GM18499 (cell line): ENCODE measurements at regions not wholly inside any gene's neighbourhood (a gene's known extent, or its start where the extent isn't known, plus 50 kb on each side); places are given as distances from the start of the nearest gene placed in this dataset.

Experiments used
- ATAC-seq: cut with Tn5 transposase; IDR thresholded peaks from one replicate; pipeline ENCODE4 v1.9.1; 2021; ENCODE audit warnings: moderate number of reproducible peaks; ENCODE audit not compliant: insufficient read depth, unreplicated experiment

DNA sequence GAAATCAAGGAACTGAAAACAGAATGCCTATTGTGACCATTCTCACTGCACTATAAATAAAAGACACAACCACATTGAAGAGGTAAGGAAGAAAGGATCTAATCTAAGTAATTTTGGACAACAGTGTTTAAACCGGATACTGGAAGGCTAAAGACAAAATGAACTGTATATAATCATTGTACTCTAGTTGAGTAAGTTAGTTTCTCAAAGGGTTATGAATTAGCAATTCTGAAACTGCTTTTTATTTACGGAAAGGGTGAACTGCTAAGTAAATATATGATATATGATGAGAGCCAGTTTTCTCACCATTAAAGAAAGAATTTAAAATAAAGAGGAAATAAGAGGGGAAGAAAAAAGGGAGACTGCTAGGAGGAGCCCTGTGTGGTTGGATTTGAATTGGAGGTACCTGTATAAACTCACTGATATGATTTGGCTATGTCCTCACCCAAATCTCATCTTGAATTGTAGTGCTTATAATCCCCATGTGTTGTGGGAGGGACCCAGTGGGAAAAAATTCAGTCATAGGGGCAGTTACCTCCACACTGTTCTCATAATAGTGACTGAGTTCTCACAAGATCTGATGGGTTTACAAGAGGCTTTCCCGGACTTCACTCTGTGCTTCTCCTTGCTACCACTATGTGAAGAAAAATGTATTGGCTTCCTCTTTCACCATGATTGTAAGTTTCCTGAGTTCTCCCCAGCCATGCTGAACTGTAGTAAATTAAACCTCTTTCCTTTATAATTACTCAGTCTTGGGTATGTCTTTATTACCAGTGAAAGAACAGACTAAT lies 607.7 kb downstream of the PYDC2 start:
- ATAC-seq: peak; percentile 56

DNA sequence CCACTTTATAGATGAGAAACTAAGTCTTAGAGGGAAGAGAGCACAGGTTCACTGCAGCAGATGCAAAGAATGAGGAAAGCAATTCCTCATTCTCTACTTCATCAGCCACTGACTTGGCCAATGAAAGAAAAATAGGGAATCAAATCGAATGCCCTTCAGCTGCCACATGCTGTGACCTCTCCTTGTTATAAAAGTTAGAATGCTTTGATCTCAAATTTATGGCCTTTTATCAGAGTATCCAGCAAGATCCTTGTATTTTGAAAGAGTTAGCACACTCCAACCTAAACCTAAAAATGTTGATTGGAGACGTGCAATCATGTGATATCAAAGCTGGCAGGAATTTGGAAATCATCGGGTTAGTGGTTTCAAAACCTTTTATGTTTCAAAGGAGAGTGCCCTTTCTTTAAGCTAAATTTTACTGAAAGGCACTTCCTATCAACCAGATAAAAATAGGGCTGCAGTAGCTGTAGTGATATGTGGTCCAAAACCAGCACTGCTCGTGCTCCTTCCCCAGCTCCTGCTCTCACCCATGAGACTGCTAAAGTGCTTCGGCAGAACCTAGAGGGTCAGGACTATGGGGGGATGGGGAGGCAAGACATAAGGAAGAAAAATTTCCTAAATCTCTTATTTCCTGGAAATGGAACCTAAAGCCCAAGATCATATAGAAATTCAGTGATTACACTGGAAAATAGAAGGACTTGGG lies 617.0 kb downstream of the PYDC2 start:
- ATAC-seq: no peak

DNA sequence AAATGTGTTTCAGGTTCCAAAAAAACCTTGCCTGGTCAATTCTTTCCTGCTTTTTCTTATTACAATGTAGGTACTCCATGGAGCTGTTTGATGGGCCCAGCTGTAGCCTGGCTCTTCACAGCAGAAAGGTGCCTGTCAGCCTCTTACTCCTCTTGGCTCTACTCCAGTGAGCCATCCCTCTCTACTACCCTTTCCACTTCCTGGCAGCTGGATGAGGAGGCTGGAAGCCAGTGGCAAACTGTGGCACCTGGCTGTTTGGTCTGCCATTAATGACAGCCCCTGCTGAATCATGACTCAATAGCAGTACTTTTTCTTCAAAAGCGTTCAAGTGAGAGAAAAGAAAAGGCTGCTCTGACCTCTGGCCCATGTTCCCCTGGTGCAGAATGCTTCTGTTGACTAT lies 618.1 kb downstream of the PYDC2 start:
- ATAC-seq: no peak

DNA sequence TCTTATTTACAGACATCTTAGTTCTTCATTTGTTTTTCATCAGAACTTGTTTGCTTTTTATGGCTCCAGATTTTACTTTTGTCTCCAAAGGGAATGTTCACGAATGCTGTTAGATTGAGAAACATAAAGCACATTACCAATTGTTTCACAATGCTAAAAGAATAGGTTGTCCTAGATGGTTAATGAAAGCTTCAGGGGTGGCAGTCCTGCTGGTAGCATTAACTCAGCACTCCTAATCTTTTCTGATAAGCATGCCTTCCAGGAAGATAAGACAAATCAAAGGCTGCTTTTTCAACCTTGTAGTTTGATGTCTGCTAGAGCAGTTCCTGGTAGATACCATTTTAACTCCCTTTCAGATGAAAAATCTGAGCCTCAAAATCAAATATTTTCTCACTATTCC lies 619.4 kb downstream of the PYDC2 start:
- no peak for ATAC-seq

DNA sequence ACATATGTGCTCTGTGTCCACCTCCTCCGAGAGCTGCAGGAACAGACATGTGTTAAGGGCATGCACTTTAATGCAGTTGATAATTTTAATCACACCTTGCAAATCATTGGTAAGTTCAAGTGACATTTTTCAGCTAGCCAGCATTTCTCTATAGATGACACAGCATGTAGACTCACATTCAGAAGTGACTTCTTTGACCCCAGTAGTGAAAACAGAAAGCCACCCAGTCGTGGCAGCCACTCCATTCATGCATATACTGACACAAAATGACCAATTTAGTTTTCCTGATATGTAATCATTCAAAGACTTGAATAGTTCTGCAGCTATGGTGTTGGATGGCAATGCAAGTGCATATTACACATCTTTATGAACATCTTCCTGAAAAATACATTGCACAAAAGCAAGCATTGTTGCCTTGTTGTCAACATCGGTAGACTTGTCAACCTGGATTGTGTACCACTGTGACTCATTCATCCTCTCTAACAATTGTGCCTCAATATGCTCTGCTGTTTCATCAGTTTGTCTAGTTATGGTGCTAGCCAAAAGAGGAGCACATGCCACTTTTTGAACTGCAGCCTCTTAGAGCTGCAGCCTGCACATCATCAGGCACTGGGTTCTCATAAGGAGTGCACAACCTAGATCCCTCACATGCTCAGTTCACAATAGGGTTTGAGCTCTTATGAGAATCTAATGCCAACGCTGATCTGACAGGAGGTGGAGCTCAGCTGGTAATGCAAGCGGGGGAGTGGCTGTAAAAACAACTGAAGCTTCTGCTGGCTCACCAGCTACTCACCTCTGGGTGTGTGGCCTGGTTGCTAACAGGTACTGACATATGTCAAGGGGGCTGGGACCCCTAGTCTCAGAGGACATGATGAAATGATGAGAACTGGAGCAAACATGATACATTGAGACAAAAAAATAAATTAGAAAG lies 622.0 kb downstream of the PYDC2 start:
- ATAC-seq: peak; percentile 86
